A673 (cell line): ENCODE measurements at regions not wholly inside any gene's neighbourhood (a gene's known extent, or its start where the extent isn't known, plus 50 kb on each side); places are given as distances from the start of the nearest gene placed in this dataset.

ENCODE experiments used
- CTCF ChIP-seq: fragments of 300-800, 200-600 bp; sonication (generic); conservative IDR thresholded peaks from 2 replicates; pipeline ENCODE4 v1.5.1; 2017; ENCODE audit warnings: low read depth, mild to moderate bottlenecking, antibody characterized with exemption, low read length, moderate library complexity, mixed read lengths
- EZH2 ChIP-seq: fragments of 200-600 bp; sonication (generic); IDR thresholded peaks from 2 replicates; pipeline ENCODE4 v1.6.1; 2017; ENCODE audit warnings: borderline replicate concordance, low read depth, mild to moderate bottlenecking, mixed read lengths, antibody characterized with exemption, low read length; ENCODE audit not compliant: poor library complexity, severe bottlenecking

- TF ChIP-seq CTCF (no peak), EZH2 (no peak)
These were observed 130.0 kb downstream of the CYB561 start for GRCh38 chr17:63316100-63316499.
